Endothelial cell of umbilical vein (primary cell): ENCODE measurements at regions not wholly inside any gene's neighbourhood (a gene's known extent, or its start where the extent isn't known, plus 50 kb on each side); places are given as distances from the start of the nearest gene placed in this dataset.
"Not testable (repeated sequence)": the region's sequence is repeated elsewhere in the genome, so short reads cannot be mapped to it uniquely, and the experiment has no call there.

Experiments
- BruUV-seq: library from RNA; stranded (reverse); fragments of 400-500 nt; replicated peaks from 2 replicates; lab custom pipeline; 2021; lab: Mats Ljungman, UMichigan
- CTCF ChIA-PET: fragments of 300-600, 350-600 bp; sonication (Branson Sonifier 250); formaldehyde crosslinking; loops from one replicate; lab custom pipeline; 2021; ENCODE audit warnings: antibody characterized with exemption, inconsistent platforms; lab: Charles Lee
- POLR2A ChIA-PET: fragments of 300-600, 350-600 bp; sonication (Branson Sonifier 250); formaldehyde crosslinking; loops from one replicate; lab custom pipeline; 2021; ENCODE audit warnings: antibody characterized with exemption, inconsistent platforms; lab: Charles Lee
- DNase-seq: peaks from one replicate; pipeline ENCODE4 v3.0.0-alpha.2; 2011; ENCODE audit warnings: low read depth, low spot score
- FAIRE-seq: peaks from 2 replicates; lab custom pipeline; 2011; peaks lifted over from hg19 to GRCh38; lab: Jason Lieb, UNC
- H2AFZ ChIP-seq: 2 replicates; pipeline ENCODE4 v1.6.0; 2012; ENCODE audit warnings: low read depth, low read length, control low read depth, inconsistent platforms
- H3K27ac ChIP-seq: 2 replicates; pipeline ENCODE4 v1.5.1; 2011; ENCODE audit warnings: low read depth, mild to moderate bottlenecking, control low read depth, low read length, moderate library complexity; ENCODE audit not compliant: insufficient read depth
- H3K27me3 ChIP-seq, 2 experiments: 2 replicates each; pipeline versions ENCODE4 v1.6.0 to v1.6.1; 2011; ENCODE audit warnings: low read length in 2 of 2, mixed read lengths in 1 of 2; ENCODE audit not compliant: control insufficient read depth in 2 of 2, insufficient read depth in 2 of 2
- H3K36me3 ChIP-seq, 2 experiments: 2 replicates in 1 of 2; 3 replicates in 1 of 2; pipeline ENCODE4 v1.5.1; 2011; ENCODE audit warnings: low read length in 2 of 2, mild to moderate bottlenecking in 1 of 2, moderate library complexity in 1 of 2; ENCODE audit not compliant: control insufficient read depth in 2 of 2, insufficient read depth in 2 of 2; ENCODE audit errors: extremely low read depth in 1 of 2
- H3K4me1 ChIP-seq: 3 replicates; pipeline ENCODE4 v1.5.1; 2011; ENCODE audit warnings: mild to moderate bottlenecking, low read length; ENCODE audit not compliant: control insufficient read depth, insufficient read depth; ENCODE audit errors: extremely low read depth
- H3K4me2 ChIP-seq: 2 replicates; pipeline ENCODE4 v1.6.1; 2011; ENCODE audit warnings: low read length, control low read depth, mixed read lengths; ENCODE audit not compliant: insufficient read depth
- H3K4me3 ChIP-seq, 3 experiments: fragments of 200-600 bp in 1 of 3; sonication (generic), shearing (Covaris generic) in 1 of 3; replicated peaks in 1 of 3; 2 replicates each; pipeline ENCODE4 v1.5.1; 2011 to 2016; ENCODE audit warnings: control low read depth in 3 of 3, low read length in 3 of 3, mild to moderate bottlenecking in 2 of 3, inconsistent platforms in 1 of 3, low read depth in 1 of 3, moderate library complexity in 1 of 3; ENCODE audit not compliant: insufficient read depth in 1 of 3
- H3K79me2 ChIP-seq: 2 replicates; pipeline ENCODE4 v1.6.0; 2012; ENCODE audit warnings: low read length, inconsistent platforms; ENCODE audit not compliant: control insufficient read depth, insufficient read depth
- H3K9ac ChIP-seq: replicated peaks from 2 replicates; pipeline ENCODE3; 2011; ENCODE audit warnings: low read length, control low read depth; ENCODE audit not compliant: insufficient read depth; ENCODE audit errors: extremely low read depth
- H3K9me1 ChIP-seq: replicated peaks from 3 replicates; pipeline ENCODE4 v1.6.0; 2011; ENCODE audit warnings: mild to moderate bottlenecking, low read length; ENCODE audit not compliant: control insufficient read depth, insufficient read depth; ENCODE audit errors: extremely low read depth
- H3K9me3 ChIP-seq: replicated peaks from 2 replicates; pipeline ENCODE4 v1.5.1; 2012; ENCODE audit warnings: low read length, inconsistent platforms; ENCODE audit not compliant: control insufficient read depth, insufficient read depth
- H4K20me1 ChIP-seq: replicated peaks from 2 replicates; pipeline ENCODE3; 2011; ENCODE audit warnings: mild to moderate bottlenecking, low read length; ENCODE audit not compliant: control insufficient read depth, insufficient read depth; ENCODE audit errors: extremely low read depth
- EZH2 ChIP-seq: IDR thresholded peaks from 2 replicates; pipeline ENCODE4 v1.6.1; 2012; ENCODE audit warnings: borderline replicate concordance, low read depth, mild to moderate bottlenecking, moderate library complexity, low read length, inconsistent platforms; ENCODE audit not compliant: severe bottlenecking
- FOS ChIP-seq: IDR thresholded peaks from 2 replicates; pipeline ENCODE4 v1.6.1; 2011; ENCODE audit warnings: mild to moderate bottlenecking, low read length, moderate library complexity, borderline replicate concordance; ENCODE audit not compliant: insufficient read depth
- GATA2 ChIP-seq: IDR thresholded peaks from 2 replicates; pipeline ENCODE4 v1.7.0; 2011; ENCODE audit warnings: low read depth, mild to moderate bottlenecking, moderate library complexity, mixed read lengths, low read length; ENCODE audit not compliant: insufficient read length, insufficient read depth
- JUN ChIP-seq: IDR thresholded peaks from 2 replicates; pipeline ENCODE4 v1.6.1; 2011; ENCODE audit warnings: borderline replicate concordance, low read depth; ENCODE audit not compliant: insufficient read length, insufficient read depth
- MAX ChIP-seq: IDR thresholded peaks from 2 replicates; pipeline ENCODE4 v1.6.1; 2011; ENCODE audit not compliant: insufficient read depth, insufficient read length
- MYC ChIP-seq: IDR thresholded peaks from one replicate; pipeline ENCODE4 v1.6.1; 2011; ENCODE audit warnings: mild to moderate bottlenecking, low read depth, low read length
- POLR2A ChIP-seq: IDR thresholded peaks from 2 replicates; pipeline ENCODE4 v1.6.1; 2012; ENCODE audit warnings: low read depth, mild to moderate bottlenecking, control low read depth, low read length
- POLR2AphosphoS5 ChIP-seq: IDR thresholded peaks from 2 replicates; pipeline ENCODE4 v1.6.1; 2012; ENCODE audit warnings: low read depth, mild to moderate bottlenecking, control low read depth, low read length, moderate library complexity; ENCODE audit not compliant: insufficient read depth
- dilution Hi-C: fragments of 300-500 bp; cut with MboI; formaldehyde crosslinking; loops from one replicate; pipeline ENCODE4 v1.15.0; 2019; ENCODE audit warnings: low sequenced_read_pairs; ENCODE audit not compliant: extremely low pct_ligation_motif_present
- intact Hi-C: fragments of 100-400 bp; cut with micrococcal nuclease; formaldehyde crosslinking; loops from one replicate; pipeline ENCODE4 v1.10.0; 2022
- TF ChIP-seq, protein P1 (sequence below), 2 donors: IDR thresholded peaks; 1 replicate in 1 of 2; 2 replicates in 1 of 2; pipeline ENCODE4 v1.5.1; 2011; ENCODE audit warnings: low read length in 2 of 2, mild to moderate bottlenecking in 2 of 2, moderate library complexity in 2 of 2, control low read depth in 1 of 2, inconsistent platforms in 1 of 2, low read depth in 1 of 2; ENCODE audit not compliant: insufficient read depth in 1 of 2; ENCODE audit errors: extremely low read depth in 1 of 2

GRCh38 chr6:86487660-86488221 lies 449.6 kb upstream of the HTR1E start:
- no peak overlapping the region for H3K9ac ChIP-seq
- CTCF ChIA-PET, result no interaction called here
- H3K27ac ChIP-seq, result no peak overlapping the region
- H3K4me3 ChIP-seq, result no peak overlapping the region
- dilution Hi-C loops, result no loop called here
- DNase-seq (no peak), FAIRE-seq (no peak)
- H3K4me1 ChIP-seq, result no peaks in the 10 kb centered on the region
- H3K79me2 ChIP-seq, result no peaks in the 10 kb centered on the region
- no TSS peak for BruUV-seq
- H2AFZ ChIP-seq, result no peak overlapping the region
- POLR2A ChIA-PET, result no interaction called here
- intact Hi-C loops, result no loop called here
- no peaks in the 10 kb centered on the region for H3K36me3 ChIP-seq
- H4K20me1 ChIP-seq, result no peaks in the 10 kb centered on the region
- no peak for TF ChIP-seq FOS
- TF ChIP-seq MAX, result no peak
- no peak for TF ChIP-seq EZH2
- TF ChIP-seq JUN, result no peak
- no peak for TF ChIP-seq GATA2
- TF ChIP-seq, protein P1, sequence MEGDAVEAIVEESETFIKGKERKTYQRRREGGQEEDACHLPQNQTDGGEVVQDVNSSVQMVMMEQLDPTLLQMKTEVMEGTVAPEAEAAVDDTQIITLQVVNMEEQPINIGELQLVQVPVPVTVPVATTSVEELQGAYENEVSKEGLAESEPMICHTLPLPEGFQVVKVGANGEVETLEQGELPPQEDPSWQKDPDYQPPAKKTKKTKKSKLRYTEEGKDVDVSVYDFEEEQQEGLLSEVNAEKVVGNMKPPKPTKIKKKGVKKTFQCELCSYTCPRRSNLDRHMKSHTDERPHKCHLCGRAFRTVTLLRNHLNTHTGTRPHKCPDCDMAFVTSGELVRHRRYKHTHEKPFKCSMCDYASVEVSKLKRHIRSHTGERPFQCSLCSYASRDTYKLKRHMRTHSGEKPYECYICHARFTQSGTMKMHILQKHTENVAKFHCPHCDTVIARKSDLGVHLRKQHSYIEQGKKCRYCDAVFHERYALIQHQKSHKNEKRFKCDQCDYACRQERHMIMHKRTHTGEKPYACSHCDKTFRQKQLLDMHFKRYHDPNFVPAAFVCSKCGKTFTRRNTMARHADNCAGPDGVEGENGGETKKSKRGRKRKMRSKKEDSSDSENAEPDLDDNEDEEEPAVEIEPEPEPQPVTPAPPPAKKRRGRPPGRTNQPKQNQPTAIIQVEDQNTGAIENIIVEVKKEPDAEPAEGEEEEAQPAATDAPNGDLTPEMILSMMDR (IDR thresholded peaks at IDR 0.05; ENCODE audit: extremely low read depth in 1 of 2, insufficient read depth in 1 of 2, low read depth in 1 of 2, low read length in 2 of 2), result no peak
- no peak for TF ChIP-seq POLR2AphosphoS5
- TF ChIP-seq MYC, result no peak
- no peak for TF ChIP-seq POLR2A
- no peak overlapping the region for H3K4me2 ChIP-seq
- no peaks in the 10 kb centered on the region for H3K27me3 ChIP-seq
- H3K9me1 ChIP-seq, result no peaks in the 10 kb centered on the region
- H3K9me3 ChIP-seq, result peaks cover 2% of the 10 kb centered on the region

DNA sequence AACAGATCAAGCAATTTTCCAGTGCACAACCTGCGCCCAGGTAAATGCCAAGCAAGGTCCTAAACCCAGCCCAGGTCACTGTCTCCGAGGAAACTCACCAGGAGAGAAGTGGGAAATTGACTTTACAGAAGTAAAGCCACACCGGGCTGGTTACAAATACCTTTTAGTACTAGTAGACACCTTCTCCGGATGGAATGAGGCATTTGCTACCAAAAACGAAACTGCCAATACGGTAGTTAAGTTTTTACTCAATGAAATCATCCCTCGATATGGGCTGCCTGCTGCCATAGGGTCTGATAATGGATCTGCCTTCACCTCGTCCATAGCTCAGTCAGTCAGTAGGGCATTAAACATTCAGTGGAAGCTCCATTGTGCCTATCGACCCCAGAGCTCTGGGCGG lies 459.0 kb upstream of the HTR1E start:
- H3K4me3 ChIP-seq, H2AFZ ChIP-seq, H3K9me3 ChIP-seq, dilution Hi-C loops, BruUV-seq, POLR2A ChIA-PET, intact Hi-C loops, H3K27ac ChIP-seq, H3K27me3 ChIP-seq, H3K4me1 ChIP-seq, H4K20me1 ChIP-seq, H3K36me3 ChIP-seq, CTCF ChIA-PET, H3K79me2 ChIP-seq, FAIRE-seq, H3K9ac ChIP-seq, H3K4me2 ChIP-seq, DNase-seq, H3K9me1 ChIP-seq: not testable (repeated sequence)
